AG04449 (cell line): ENCODE measurements at regions not wholly inside any gene's neighbourhood (a gene's known extent, or its start where the extent isn't known, plus 50 kb on each side); places are given as distances from the start of the nearest gene placed in this dataset.

Experiments
- CTCF ChIA-PET: fragments of 350-600 bp; formaldehyde crosslinking; extraction: SDS; loops from one replicate; lab custom pipeline; 2021; ENCODE audit warnings: antibody characterized with exemption; lab: Yijun Ruan, JAX
- POLR2A ChIA-PET: fragments of 400-600, 350-600 bp; formaldehyde crosslinking; extraction: SDS; loops from one replicate; lab custom pipeline; 2020; ENCODE audit warnings: antibody characterized with exemption, inconsistent platforms; lab: Yijun Ruan, JAX
- DNase-seq: peaks from one replicate; pipeline ENCODE4 v3.0.0-alpha.2; 2010; ENCODE audit warnings: low read depth, low spot score
- H3K4me3 ChIP-seq: 2 replicates; pipeline ENCODE4 v1.5.1; 2011; ENCODE audit warnings: low read depth, mild to moderate bottlenecking, control low read depth, low read length
- CTCF ChIP-seq: IDR thresholded peaks from one replicate; pipeline ENCODE4 v1.5.1; 2011; ENCODE audit warnings: mild to moderate bottlenecking, moderate library complexity, low read length, control low read depth, inconsistent platforms; ENCODE audit not compliant: insufficient read depth; ENCODE audit errors: missing control alignments

GRCh38 chr3:33919312-33920120, 121.1 kb downstream of the PDCD6IP start:
- ChIA-PET POLR2A (no interaction called here), CTCF (no interaction called here)
- no peak for TF ChIP-seq CTCF
- H3K4me3 ChIP-seq = no peak overlapping the region
- DNase-seq = no peak

GRCh38 chr3:33920511-33920910, 122.1 kb downstream of the PDCD6IP start:
- CTCF ChIA-PET = no interaction called here
- no peak for DNase-seq
- H3K4me3 ChIP-seq = no peak overlapping the region
- POLR2A ChIA-PET = no interaction called here
- no peak for TF ChIP-seq CTCF

- DNase-seq = no peak
- no peak for TF ChIP-seq CTCF
- ChIA-PET CTCF (interaction anchor here (0.8 kb wide), 1 partner anchor 38 kb away, joined by 3 read pairs; no protein-coding TSS in a partner anchor), POLR2A (no interaction called here)
- no peak overlapping the region for H3K4me3 ChIP-seq
These were observed 123.2 kb downstream of the PDCD6IP start for GRCh38 chr3:33921608-33922007.

- ChIA-PET POLR2A (no interaction called here), CTCF (interaction anchor here (1.0 to 1.4 kb wide), 3 partner anchors 12 to 38 kb away, joined by 3 to 5 read pairs (median 3); no protein-coding TSS in a partner anchor)
- no peak for DNase-seq
- TF ChIP-seq CTCF = no peak
- no peak overlapping the region for H3K4me3 ChIP-seq
These were observed 128.7 kb downstream of the PDCD6IP start for GRCh38 chr3:33926998-33927605.

GRCh38 chr3:33929813-33930212, 131.4 kb downstream of the PDCD6IP start:
- ChIA-PET POLR2A (no interaction called here), CTCF (no interaction called here)
- no peak for DNase-seq
- TF ChIP-seq CTCF = no peak
- no peak overlapping the region for H3K4me3 ChIP-seq

DNA sequence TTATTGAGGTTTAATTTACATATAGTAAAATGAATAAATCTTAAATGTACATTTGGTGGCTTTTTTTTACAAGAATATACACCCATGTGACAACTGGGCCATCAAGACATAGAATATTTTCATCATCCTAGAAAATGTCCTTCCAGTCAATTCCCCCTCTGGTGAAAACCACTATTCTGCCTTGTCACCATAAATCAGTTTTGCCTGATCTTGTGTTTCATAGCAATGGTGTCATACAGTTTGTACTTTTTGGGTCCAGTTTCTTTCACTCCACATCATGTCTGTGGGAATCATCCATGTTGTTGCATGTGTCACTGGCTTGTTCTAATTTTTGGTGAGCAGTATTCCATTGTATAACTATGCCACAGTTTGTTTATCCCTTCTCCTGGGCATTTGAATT, 133.1 kb downstream of the PDCD6IP start:
- no peak overlapping the region for H3K4me3 ChIP-seq
- ChIA-PET CTCF (interaction anchor here (1.0 kb wide), 1 partner anchor 9 kb away, joined by 4 read pairs; no protein-coding TSS in a partner anchor), POLR2A (no interaction called here)
- DNase-seq = no peak
- TF ChIP-seq CTCF = no peak
